Left hindlimb (tissue), 1 donor: ENCODE measurements at regions not wholly inside any gene's neighbourhood (a gene's known extent, or its start where the extent isn't known, plus 50 kb on each side); places are given as distances from the start of the nearest gene placed in this dataset.
A peak's percentile ranks its signal among the peaks of the same experiment; 100 is the strongest.
"Not testable (repeated sequence)": the region's sequence is repeated elsewhere in the genome, so short reads cannot be mapped to it uniquely, and the experiment has no call there.

Experiments
- DNase-seq: peaks from one replicate; pipeline ENCODE4 v3.0.0-alpha.2; 2018

- DNase-seq, result no peak
These were observed 73.6 kb upstream of the RGPD5 start for GRCh38 chr2:109720380-109721106.

- DNase-seq, result no peak
These were observed 73.0 kb upstream of the RGPD5 start for GRCh38 chr2:109721135-109721534.

GRCh38 chr2:109721626-109722025 is 72.5 kb upstream of the RGPD5 start:
- no peak for DNase-seq

- DNase-seq, result no peak
These were observed 72.1 kb upstream of the RGPD5 start for GRCh38 chr2:109722026-109722425.

GRCh38 chr2:109722640-109723039 is 71.5 kb upstream of the RGPD5 start:
- not testable (repeated sequence) for DNase-seq

- not testable (repeated sequence) for DNase-seq
These were observed 71.0 kb upstream of the RGPD5 start for GRCh38 chr2:109723153-109723552.

- no peak for DNase-seq
These were observed 69.3 kb upstream of the RGPD5 start for GRCh38 chr2:109724533-109725460.

GRCh38 chr2:109726379-109727270 is 67.5 kb upstream of the RGPD5 start:
- peak; percentile 54 for DNase-seq

- DNase-seq, result no peak
These were observed 66.1 kb upstream of the RGPD5 start for GRCh38 chr2:109727929-109728447.

- DNase-seq, result not testable (repeated sequence)
These were observed 60.4 kb upstream of the RGPD5 start for GRCh38 chr2:109733746-109734145.

GRCh38 chr2:109736177-109736827 is 57.8 kb upstream of the RGPD5 start:
- peak; percentile 75 for DNase-seq
